CD4-positive, CD25-positive, alpha-beta regulatory T cell (primary cell): ENCODE measurements at regions not wholly inside any gene's neighbourhood (a gene's known extent, or its start where the extent isn't known, plus 50 kb on each side); places are given as distances from the start of the nearest gene placed in this dataset.

ENCODE experiments used
- ATAC-seq, 2 donors: fragments of 150-1000 bp; cut with Tn5 transposase; one replicate each; pipeline ENCODE4 v1.10.0; 2021; ENCODE audit warnings: low read depth in 2 of 2, moderate number of reproducible peaks in 2 of 2, moderate library complexity in 1 of 2
- DNase-seq, 3 donors: peaks; one replicate each; pipeline versions ENCODE4 v3.0.0 to v3.0.0-alpha.2; 2012 to 2022; ENCODE audit warnings: mixed read lengths in 1 of 3
- H3K27ac ChIP-seq: one replicate; pipeline ENCODE4 v1.7.0; 2013; ENCODE audit warnings: mild to moderate bottlenecking, low read length; ENCODE audit not compliant: insufficient read depth, poor library complexity, severe bottlenecking
- H3K27me3 ChIP-seq: one replicate; pipeline ENCODE4 v1.7.0; 2013; ENCODE audit warnings: low read length; ENCODE audit not compliant: control insufficient read depth, insufficient read depth
- H3K36me3 ChIP-seq: one replicate; pipeline ENCODE4 v1.7.0; 2013; ENCODE audit warnings: mild to moderate bottlenecking, low read length, moderate library complexity; ENCODE audit not compliant: control insufficient read depth, insufficient read depth
- H3K4me1 ChIP-seq: 2 replicates; pipeline ENCODE4 v1.7.0; 2013; ENCODE audit warnings: mild to moderate bottlenecking, low read length; ENCODE audit not compliant: insufficient read depth, control insufficient read depth, poor library complexity, severe bottlenecking
- H3K4me3 ChIP-seq: one replicate; pipeline ENCODE4 v1.7.0; 2013; ENCODE audit warnings: low read depth, mild to moderate bottlenecking, low read length, moderate library complexity
- H3K9me3 ChIP-seq, 2 experiments: 1 replicate in 1 of 2; 2 replicates in 1 of 2; pipeline ENCODE4 v1.7.0; 2013; ENCODE audit warnings: low read length in 2 of 2, mild to moderate bottlenecking in 1 of 2, moderate library complexity in 1 of 2; ENCODE audit not compliant: control insufficient read depth in 2 of 2
- H3K27ac Mint-ChIP-seq, 3 donors: one replicate each; pipeline ENCODE4 v1.8.0; 2020 to 2022; ENCODE audit warnings: mild to moderate bottlenecking in 3 of 3, mixed read lengths in 3 of 3, moderate library complexity in 2 of 3
- H3K27me3 Mint-ChIP-seq: one replicate; pipeline ENCODE4 v1.8.0; 2022; ENCODE audit warnings: mild to moderate bottlenecking, mixed read lengths
- H3K36me3 Mint-ChIP-seq: one replicate; pipeline ENCODE4 v1.8.0; 2020; ENCODE audit warnings: mixed read lengths
- H3K4me1 Mint-ChIP-seq, 4 donors: one replicate each; pipeline ENCODE4 v1.8.0; 2020 to 2022; ENCODE audit warnings: mixed read lengths in 4 of 4, mild to moderate bottlenecking in 1 of 4
- H3K4me3 Mint-ChIP-seq, 4 donors: one replicate each; pipeline ENCODE4 v1.8.0; 2020 to 2022; ENCODE audit warnings: mild to moderate bottlenecking in 4 of 4, mixed read lengths in 4 of 4, moderate library complexity in 3 of 4
- H3K9me3 Mint-ChIP-seq, 7 donors: one replicate each; pipeline ENCODE4 v1.8.0; 2020 to 2022; ENCODE audit warnings: mixed read lengths in 7 of 7, mild to moderate bottlenecking in 3 of 7, moderate library complexity in 2 of 7

- DNase-seq, result no peak
These were observed 308.1 kb downstream of the ZEB2 start for GRCh38 chr2:144211826-144212225.

GRCh38 chr2:144211065-144211464 is 308.9 kb downstream of the ZEB2 start:
- no peak for DNase-seq
- Histone ChIP-seq H3K4me3 (no peak overlapping the region), H3K27ac (no peak overlapping the region), H3K4me1 (peaks cover 3% of the 10 kb centered on the region), H3K36me3 (peaks cover 2% of the 10 kb centered on the region), H3K27me3 (no peaks in the 10 kb centered on the region), H3K9me3 (no peaks in the 10 kb centered on the region)
- H3K27me3 Mint-ChIP-seq, result no peaks in the 10 kb centered on the region
- no peak overlapping the region for H3K27ac Mint-ChIP-seq
- H3K36me3 Mint-ChIP-seq, result peaks cover 9% of the 10 kb centered on the region
- peaks cover 0 to 19% (median 17%) of the 10 kb centered on the region in 4 donors for H3K4me1 Mint-ChIP-seq
- no peak overlapping the region for H3K4me3 Mint-ChIP-seq
- no peak for ATAC-seq
- peaks cover 0 to 3% (median 0%) of the 10 kb centered on the region in 7 donors for H3K9me3 Mint-ChIP-seq

More at GRCh38 chr2:144211826-144212225, 308.1 kb downstream of the ZEB2 start:
- Histone ChIP-seq H3K36me3 (peaks cover 2% of the 10 kb centered on the region), H3K27me3 (no peaks in the 10 kb centered on the region), H3K4me1 (peaks cover 3% of the 10 kb centered on the region), H3K9me3 (no peaks in the 10 kb centered on the region), H3K27ac (no peak overlapping the region), H3K4me3 (no peak overlapping the region)
- no peak overlapping the region for H3K4me3 Mint-ChIP-seq
- H3K27me3 Mint-ChIP-seq, result no peaks in the 10 kb centered on the region
- no peak overlapping the region for H3K27ac Mint-ChIP-seq
- H3K4me1 Mint-ChIP-seq, result peaks cover 0 to 25% (median 21%) of the 10 kb centered on the region in 4 donors
- peaks cover 9% of the 10 kb centered on the region for H3K36me3 Mint-ChIP-seq
- no peak for ATAC-seq
- H3K9me3 Mint-ChIP-seq, result peaks cover 0 to 3% (median 0%) of the 10 kb centered on the region in 7 donors

- DNase-seq (no peak), ATAC-seq (no peak)
- H3K4me1 ChIP-seq, result peaks cover 3% of the 10 kb centered on the region
- H3K27me3 Mint-ChIP-seq, result no peaks in the 10 kb centered on the region
- H3K27me3 ChIP-seq, result no peaks in the 10 kb centered on the region
- H3K4me3 ChIP-seq, result no peak overlapping the region
- H3K4me3 Mint-ChIP-seq, result no peak overlapping the region
- peaks cover 9% of the 10 kb centered on the region for H3K36me3 Mint-ChIP-seq
- peaks cover 2% of the 10 kb centered on the region for H3K36me3 ChIP-seq
- H3K27ac Mint-ChIP-seq, result no peak overlapping the region
- H3K9me3 Mint-ChIP-seq, result peaks cover 0 to 3% (median 0%) of the 10 kb centered on the region in 7 donors
- H3K4me1 Mint-ChIP-seq, result peaks cover 0 to 14% (median 11%) of the 10 kb centered on the region in 4 donors
- H3K27ac ChIP-seq, result no peak overlapping the region
- H3K9me3 ChIP-seq, result no peaks in the 10 kb centered on the region
These were observed 309.8 kb downstream of the ZEB2 start for GRCh38 chr2:144210076-144210475.

GRCh38 chr2:144208924-144209323 is 311.0 kb downstream of the ZEB2 start:
- no peak for ATAC-seq
- DNase-seq, result no peak
- Mint-ChIP-seq H3K27ac (no peak overlapping the region), H3K27me3 (no peaks in the 10 kb centered on the region), H3K36me3 (peaks cover 12% of the 10 kb centered on the region), H3K4me1 (peaks cover 0 to 11% (median 8%) of the 10 kb centered on the region in 4 donors), H3K4me3 (no peak overlapping the region), H3K9me3 (peaks cover 0 to 4% (median 0%) of the 10 kb centered on the region in 7 donors)
- Histone ChIP-seq H3K36me3 (peaks cover 2% of the 10 kb centered on the region), H3K27ac (no peak overlapping the region), H3K4me1 (peaks cover 3% of the 10 kb centered on the region), H3K4me3 (no peak overlapping the region), H3K9me3 (no peaks in the 10 kb centered on the region), H3K27me3 (no peaks in the 10 kb centered on the region)

GRCh38 chr2:144206019-144206418 is 313.9 kb downstream of the ZEB2 start:
- Mint-ChIP-seq H3K36me3 (peaks cover 12% of the 10 kb centered on the region), H3K9me3 (peaks cover 0 to 4% (median 0%) of the 10 kb centered on the region in 7 donors), H3K4me1 (peaks cover 0 to 6% (median 0%) of the 10 kb centered on the region in 4 donors), H3K4me3 (no peak overlapping the region), H3K27ac (no peak overlapping the region), H3K27me3 (no peaks in the 10 kb centered on the region)
- Histone ChIP-seq H3K4me3 (no peak overlapping the region), H3K27ac (no peak overlapping the region), H3K9me3 (no peaks in the 10 kb centered on the region), H3K36me3 (peaks cover 2% of the 10 kb centered on the region), H3K27me3 (no peaks in the 10 kb centered on the region), H3K4me1 (no peaks in the 10 kb centered on the region)
- ATAC-seq (no peak), DNase-seq (no peak)

GRCh38 chr2:144201868-144202468 is 318.0 kb downstream of the ZEB2 start:
- Histone ChIP-seq H3K27me3 (no peaks in the 10 kb centered on the region), H3K4me3 (no peak overlapping the region), H3K4me1 (no peaks in the 10 kb centered on the region), H3K27ac (no peak overlapping the region), H3K36me3 (no peaks in the 10 kb centered on the region), H3K9me3 (no peaks in the 10 kb centered on the region)
- Mint-ChIP-seq H3K4me1 (peaks cover 0 to 2% (median 0%) of the 10 kb centered on the region in 4 donors), H3K4me3 (no peak overlapping the region), H3K27ac (no peak overlapping the region), H3K9me3 (peaks cover 0 to 4% (median 0%) of the 10 kb centered on the region in 7 donors), H3K27me3 (no peaks in the 10 kb centered on the region), H3K36me3 (peaks cover 3% of the 10 kb centered on the region)
- ATAC-seq, result no peak
- DNase-seq, result no peak

GRCh38 chr2:144201126-144201525 is 318.8 kb downstream of the ZEB2 start:
- H3K4me1 ChIP-seq, result no peaks in the 10 kb centered on the region
- no peak overlapping the region for H3K27ac Mint-ChIP-seq
- no peaks in the 10 kb centered on the region for H3K27me3 Mint-ChIP-seq
- no peaks in the 10 kb centered on the region for H3K27me3 ChIP-seq
- no peaks in the 10 kb centered on the region for H3K9me3 ChIP-seq
- H3K4me3 ChIP-seq, result no peak overlapping the region
- ATAC-seq (no peak), DNase-seq (no peak)
- H3K9me3 Mint-ChIP-seq, result peaks cover 0 to 4% (median 0%) of the 10 kb centered on the region in 7 donors
- H3K4me3 Mint-ChIP-seq, result no peak overlapping the region
- no peak overlapping the region for H3K27ac ChIP-seq
- no peaks in the 10 kb centered on the region for H3K36me3 ChIP-seq
- H3K36me3 Mint-ChIP-seq, result peaks cover 3% of the 10 kb centered on the region
- H3K4me1 Mint-ChIP-seq, result peaks cover 0 to 2% (median 0%) of the 10 kb centered on the region in 4 donors

- H3K27ac Mint-ChIP-seq, result no peak overlapping the region
- Histone ChIP-seq H3K4me1 (no peaks in the 10 kb centered on the region), H3K4me3 (no peak overlapping the region), H3K27ac (no peak overlapping the region), H3K9me3 (no peaks in the 10 kb centered on the region), H3K36me3 (no peaks in the 10 kb centered on the region), H3K27me3 (no peaks in the 10 kb centered on the region)
- no peak for ATAC-seq
- H3K4me1 Mint-ChIP-seq, result peaks cover 0 to 5% (median 4%) of the 10 kb centered on the region in 4 donors
- no peak for DNase-seq
- H3K4me3 Mint-ChIP-seq, result no peak overlapping the region
- H3K36me3 Mint-ChIP-seq, result no peaks in the 10 kb centered on the region
- no peaks in the 10 kb centered on the region for H3K9me3 Mint-ChIP-seq
- no peaks in the 10 kb centered on the region for H3K27me3 Mint-ChIP-seq
These were observed 321.8 kb downstream of the ZEB2 start for GRCh38 chr2:144198116-144198515.
